Loucy (cell line): ENCODE measurements at regions not wholly inside any gene's neighbourhood (a gene's known extent, or its start where the extent isn't known, plus 50 kb on each side); places are given as distances from the start of the nearest gene placed in this dataset.

Experiments used
- EZH2phosphoT487 ChIP-seq: fragments of 200-600 bp; IDR thresholded peaks from 2 replicates; pipeline ENCODE4 v1.6.1; 2018; ENCODE audit warnings: antibody characterized with exemption, mild to moderate bottlenecking, moderate library complexity, borderline replicate concordance
- TF ChIP-seq, protein P1 (sequence below): fragments of 200-600 bp; sonication (generic); conservative IDR thresholded peaks from 2 replicates; pipeline ENCODE4 v1.5.1; 2014; ENCODE audit warnings: mild to moderate bottlenecking, antibody characterized with exemption, low read length

- TF ChIP-seq, protein P1, sequence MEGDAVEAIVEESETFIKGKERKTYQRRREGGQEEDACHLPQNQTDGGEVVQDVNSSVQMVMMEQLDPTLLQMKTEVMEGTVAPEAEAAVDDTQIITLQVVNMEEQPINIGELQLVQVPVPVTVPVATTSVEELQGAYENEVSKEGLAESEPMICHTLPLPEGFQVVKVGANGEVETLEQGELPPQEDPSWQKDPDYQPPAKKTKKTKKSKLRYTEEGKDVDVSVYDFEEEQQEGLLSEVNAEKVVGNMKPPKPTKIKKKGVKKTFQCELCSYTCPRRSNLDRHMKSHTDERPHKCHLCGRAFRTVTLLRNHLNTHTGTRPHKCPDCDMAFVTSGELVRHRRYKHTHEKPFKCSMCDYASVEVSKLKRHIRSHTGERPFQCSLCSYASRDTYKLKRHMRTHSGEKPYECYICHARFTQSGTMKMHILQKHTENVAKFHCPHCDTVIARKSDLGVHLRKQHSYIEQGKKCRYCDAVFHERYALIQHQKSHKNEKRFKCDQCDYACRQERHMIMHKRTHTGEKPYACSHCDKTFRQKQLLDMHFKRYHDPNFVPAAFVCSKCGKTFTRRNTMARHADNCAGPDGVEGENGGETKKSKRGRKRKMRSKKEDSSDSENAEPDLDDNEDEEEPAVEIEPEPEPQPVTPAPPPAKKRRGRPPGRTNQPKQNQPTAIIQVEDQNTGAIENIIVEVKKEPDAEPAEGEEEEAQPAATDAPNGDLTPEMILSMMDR = no peak
- TF ChIP-seq EZH2phosphoT487 = no peak
Measured at GRCh38 chr10:118870467-118871243, 115.9 kb upstream of the CACUL1 start.
